Gastroesophageal sphincter (tissue), 4 donors: ENCODE measurements at regions not wholly inside any gene's neighbourhood (a gene's known extent, or its start where the extent isn't known, plus 50 kb on each side); places are given as distances from the start of the nearest gene placed in this dataset.

Source experiments
- ATAC-seq: fragments of 150-250 bp; one replicate; pipeline ENCODE4 v1.9.1; 2016; ENCODE audit warnings: mild to moderate bottlenecking, moderate library complexity
- H3K27ac ChIP-seq, 4 donors: fragments of 200-600 bp; sonication (generic) in 3 of 4; 1 replicate in 3 of 4; 2 replicates in 1 of 4; pipeline ENCODE4 v1.5.1; 2016 to 2019
- H3K27me3 ChIP-seq: fragments of 200-600 bp; sonication (generic); one replicate; pipeline ENCODE4 v1.5.1; 2019
- H3K36me3 ChIP-seq, 2 donors: fragments of 200-600 bp; sonication (generic); one replicate each; pipeline ENCODE4 v1.5.1; 2019; ENCODE audit warnings: control low read depth in 1 of 2
- H3K4me1 ChIP-seq, 3 donors: fragments of 200-600 bp; sonication (generic); 1 replicate in 2 of 3; 2 replicates in 1 of 3; pipeline ENCODE4 v1.5.1; 2016 to 2019; ENCODE audit warnings: control low read depth in 2 of 3
- H3K4me3 ChIP-seq, 2 donors: fragments of 200-600 bp; sonication (generic); one replicate each; pipeline ENCODE4 v1.5.1; 2019; ENCODE audit warnings: mild to moderate bottlenecking in 1 of 2, moderate library complexity in 1 of 2
- H3K9me3 ChIP-seq, 3 donors: fragments of 200-600 bp; sonication (generic); one replicate each; pipeline ENCODE4 v1.5.1; 2017 to 2019; ENCODE audit warnings: control low read depth in 2 of 3
- EP300 ChIP-seq: sonication (generic); formaldehyde crosslinking; IDR thresholded peaks from one replicate; pipeline ENCODE4 v1.6.1; 2017; ENCODE audit warnings: antibody characterized with exemption, mild to moderate bottlenecking
- POLR2A ChIP-seq, 2 donors: fragments of 450-650 bp; IDR thresholded peaks; one replicate each; pipeline ENCODE4 v1.6.1; 2017; ENCODE audit warnings: antibody characterized with exemption in 2 of 2, mild to moderate bottlenecking in 2 of 2, moderate library complexity in 1 of 2
- POLR2AphosphoS5 ChIP-seq: sonication (generic); formaldehyde crosslinking; IDR thresholded peaks from one replicate; pipeline ENCODE4 v1.6.1; 2017; ENCODE audit warnings: antibody characterized with exemption
- WGBS, 2 donors: methylation state at CpG; one replicate each; pipeline ENCODE4 v1.1.5; 2018; ENCODE audit warnings: low coverage in 1 of 2; 5-methylcytosine and 5-hydroxymethylcytosine counted together
- TF ChIP-seq, protein P1 (sequence below), 4 experiments: fragments of 200-600 bp in 2 of 4; fragments of 450-650 bp in 2 of 4; sonication (generic) in 1 of 4; IDR thresholded peaks; one replicate each; pipeline ENCODE4 v1.5.1; 2017 to 2019; ENCODE audit warnings: antibody characterized with exemption in 4 of 4, mild to moderate bottlenecking in 2 of 4, moderate library complexity in 2 of 4

DNA sequence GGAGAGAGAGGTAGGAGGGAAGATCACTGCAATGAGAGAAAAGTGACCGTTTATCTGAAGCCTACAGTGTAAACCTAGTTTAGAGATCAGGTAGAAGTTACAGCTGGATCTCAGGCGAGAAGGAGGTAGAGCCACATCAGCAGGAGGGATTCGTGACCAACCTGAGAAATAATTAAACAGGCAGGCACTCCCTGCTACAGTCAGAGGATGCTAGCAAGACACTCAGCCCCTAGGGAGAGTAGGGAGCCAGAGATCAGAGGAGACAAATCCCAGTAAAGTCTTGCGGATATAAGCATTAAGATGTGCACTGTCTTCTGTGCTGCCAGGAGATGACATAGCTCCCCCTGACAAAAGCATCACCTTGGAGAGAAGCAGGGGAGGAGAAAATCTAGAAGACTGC, 629.1 kb upstream of the SLC39A10 start:
- Histone ChIP-seq H3K4me1 (peaks cover 0 to 10% (median 0%) of the 10 kb centered on the region in 3 donors), H3K9me3 (no peaks in the 10 kb centered on the region), H3K4me3 (no peak overlapping the region), H3K36me3 (no peaks in the 10 kb centered on the region), H3K27ac (no peak overlapping the region), H3K27me3 (no peaks in the 10 kb centered on the region)
- TF ChIP-seq POLR2AphosphoS5 = no peak
- TF ChIP-seq POLR2A (IDR thresholded peaks at IDR 0.05) = no peak
- TF ChIP-seq EP300 = no peak
- TF ChIP-seq, protein P1, sequence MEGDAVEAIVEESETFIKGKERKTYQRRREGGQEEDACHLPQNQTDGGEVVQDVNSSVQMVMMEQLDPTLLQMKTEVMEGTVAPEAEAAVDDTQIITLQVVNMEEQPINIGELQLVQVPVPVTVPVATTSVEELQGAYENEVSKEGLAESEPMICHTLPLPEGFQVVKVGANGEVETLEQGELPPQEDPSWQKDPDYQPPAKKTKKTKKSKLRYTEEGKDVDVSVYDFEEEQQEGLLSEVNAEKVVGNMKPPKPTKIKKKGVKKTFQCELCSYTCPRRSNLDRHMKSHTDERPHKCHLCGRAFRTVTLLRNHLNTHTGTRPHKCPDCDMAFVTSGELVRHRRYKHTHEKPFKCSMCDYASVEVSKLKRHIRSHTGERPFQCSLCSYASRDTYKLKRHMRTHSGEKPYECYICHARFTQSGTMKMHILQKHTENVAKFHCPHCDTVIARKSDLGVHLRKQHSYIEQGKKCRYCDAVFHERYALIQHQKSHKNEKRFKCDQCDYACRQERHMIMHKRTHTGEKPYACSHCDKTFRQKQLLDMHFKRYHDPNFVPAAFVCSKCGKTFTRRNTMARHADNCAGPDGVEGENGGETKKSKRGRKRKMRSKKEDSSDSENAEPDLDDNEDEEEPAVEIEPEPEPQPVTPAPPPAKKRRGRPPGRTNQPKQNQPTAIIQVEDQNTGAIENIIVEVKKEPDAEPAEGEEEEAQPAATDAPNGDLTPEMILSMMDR (IDR thresholded peaks at IDR 0.05) = no peak
- ATAC-seq = no peak
- 77 to 100% methylated on average over 3 to 4 of the region's 4 CpGs for WGBS, 2 donors

DNA sequence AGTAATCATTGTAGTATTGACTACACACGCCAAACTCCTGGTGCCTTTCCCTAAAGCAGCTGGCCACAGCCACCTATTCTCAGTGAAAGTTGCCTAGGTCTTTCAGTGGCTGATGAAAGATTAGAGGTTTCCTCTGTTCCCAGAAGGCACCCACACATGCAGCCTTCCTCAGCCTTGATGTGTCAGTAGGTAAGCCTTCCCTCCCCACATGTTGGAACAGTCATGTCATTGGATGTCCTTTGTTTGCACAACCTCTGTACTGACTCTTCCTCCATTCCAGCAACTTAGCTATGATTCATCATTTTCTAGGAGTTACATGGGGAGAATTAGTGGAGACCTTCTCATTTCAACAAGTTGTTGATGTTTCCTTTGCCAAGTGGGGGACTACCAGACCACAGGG, 630.8 kb upstream of the SLC39A10 start:
- TF ChIP-seq POLR2AphosphoS5 (no peak), POLR2A (IDR thresholded peaks at IDR 0.05) (no peak), EP300 (no peak)
- TF ChIP-seq, protein P1 (IDR thresholded peaks at IDR 0.05) = no peak
- Histone ChIP-seq H3K27ac (no peak overlapping the region), H3K4me3 (no peak overlapping the region), H3K27me3 (no peaks in the 10 kb centered on the region), H3K4me1 (peaks cover 0 to 10% (median 0%) of the 10 kb centered on the region in 3 donors), H3K9me3 (no peaks in the 10 kb centered on the region), H3K36me3 (no peaks in the 10 kb centered on the region)
- 88% methylated on average over 1 of the region's 1 CpG; no CpG with 5 or more reads in 1 of the 2 donors for WGBS, 2 donors
- no peak for ATAC-seq

DNA sequence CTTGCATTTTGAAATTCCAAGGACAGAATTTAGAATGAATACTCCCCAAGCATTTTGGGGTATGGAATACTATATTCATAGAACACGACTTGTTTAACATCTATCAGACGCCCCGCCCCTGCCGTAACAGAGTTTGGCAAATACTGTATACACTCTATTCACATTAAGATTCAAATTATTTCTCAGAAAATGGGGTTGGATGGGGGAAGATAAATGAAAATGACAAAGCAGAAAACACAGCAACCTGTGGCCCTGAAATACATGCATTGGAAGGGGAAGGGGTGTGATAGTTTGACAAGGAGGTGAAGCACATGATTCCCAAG, 634.6 kb upstream of the SLC39A10 start:
- Histone ChIP-seq H3K27me3 (no peaks in the 10 kb centered on the region), H3K4me3 (no peak overlapping the region), H3K27ac (no peak overlapping the region), H3K9me3 (no peaks in the 10 kb centered on the region), H3K36me3 (no peaks in the 10 kb centered on the region), H3K4me1 (peaks cover 0 to 20% (median 0%) of the 10 kb centered on the region in 3 donors)
- 78 to 88% methylated on average over 4 of the region's 4 CpGs for WGBS, 2 donors
- ATAC-seq = no peak
- TF ChIP-seq POLR2A (IDR thresholded peaks at IDR 0.05) = no peak

DNA sequence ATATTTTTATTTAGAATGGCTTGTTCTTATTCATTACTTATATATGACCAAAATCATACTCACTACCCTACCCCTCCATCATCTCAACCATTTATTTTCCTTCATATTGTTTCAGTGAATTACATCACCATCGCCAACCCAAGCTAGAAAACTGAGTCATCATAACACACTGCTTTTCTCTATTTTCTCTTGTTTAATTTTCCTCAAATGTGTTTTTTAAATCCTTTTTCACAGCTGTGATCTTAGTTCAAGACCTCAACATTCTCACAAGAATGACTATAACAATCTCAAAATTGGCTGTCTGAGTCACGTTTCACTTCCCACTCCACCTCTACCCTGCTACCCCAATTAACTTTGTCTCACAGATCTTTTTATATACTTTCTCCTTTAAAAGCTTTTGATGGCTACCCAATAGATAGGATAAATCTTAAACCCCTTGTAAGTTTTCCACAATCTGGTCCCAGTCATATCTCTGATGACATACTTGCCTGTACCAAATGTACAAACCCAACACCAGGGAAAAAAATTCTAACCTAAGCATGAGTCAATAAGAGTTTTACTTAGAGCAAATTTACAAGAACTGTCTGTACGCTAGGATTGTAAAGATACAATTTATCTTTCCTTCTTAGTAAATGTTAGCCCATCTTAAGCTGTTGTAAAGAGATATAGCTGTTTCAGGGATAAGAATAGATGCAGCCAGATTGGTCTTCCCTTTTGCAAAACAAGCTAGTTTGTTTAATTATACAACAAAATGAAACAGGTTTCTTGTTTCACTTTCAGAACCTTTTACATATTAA, 635.1 kb upstream of the SLC39A10 start:
- Histone ChIP-seq H3K4me3 (no peak overlapping the region), H3K4me1 (peaks cover 0 to 25% (median 0%) of the 10 kb centered on the region in 3 donors), H3K36me3 (no peaks in the 10 kb centered on the region), H3K27ac (no peak overlapping the region), H3K27me3 (no peaks in the 10 kb centered on the region), H3K9me3 (no peaks in the 10 kb centered on the region)
- no peak for TF ChIP-seq EP300
- TF ChIP-seq POLR2AphosphoS5 = no peak
- TF ChIP-seq, protein P1 (IDR thresholded peaks at IDR 0.05) = no peak
- TF ChIP-seq POLR2A (IDR thresholded peaks at IDR 0.05) = no peak
- 75 to 84% methylated on average over 3 of the region's 3 CpGs for WGBS, 2 donors
- ATAC-seq = no peak

DNA sequence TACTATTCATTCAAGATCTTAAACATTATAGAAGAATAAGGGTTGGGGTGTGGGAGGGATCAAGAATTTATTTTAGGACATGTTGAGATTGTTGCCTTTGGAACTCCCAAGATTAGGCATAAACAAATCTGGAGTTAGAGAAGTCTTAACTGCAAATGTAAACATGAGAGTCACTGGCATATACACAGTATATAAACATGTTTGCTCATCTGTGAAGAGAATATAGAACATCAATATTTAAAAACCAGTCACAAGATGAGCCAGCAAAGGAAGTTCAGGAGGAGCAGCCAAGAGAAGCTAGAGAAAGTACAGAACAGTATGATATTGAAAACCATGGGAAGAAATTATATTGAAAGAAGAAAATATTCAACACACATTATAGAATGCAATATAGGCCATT, 638.6 kb upstream of the SLC39A10 start:
- no peak for ATAC-seq
- peaks cover 0 to 15% (median 0%) of the 10 kb centered on the region in 3 donors for H3K4me1 ChIP-seq
- H3K27ac ChIP-seq = no peak overlapping the region
- H3K27me3 ChIP-seq = no peaks in the 10 kb centered on the region
- no peak overlapping the region for H3K4me3 ChIP-seq
- no peaks in the 10 kb centered on the region for H3K36me3 ChIP-seq
- TF ChIP-seq EP300 = no peak
- TF ChIP-seq POLR2A (IDR thresholded peaks at IDR 0.05) = no peak
- TF ChIP-seq POLR2AphosphoS5 = no peak
- TF ChIP-seq, protein P1 (IDR thresholded peaks at IDR 0.05) = no peak
- H3K9me3 ChIP-seq = no peaks in the 10 kb centered on the region
